GM10248 (cell line): ENCODE measurements at regions not wholly inside any gene's neighbourhood (a gene's known extent, or its start where the extent isn't known, plus 50 kb on each side); places are given as distances from the start of the nearest gene placed in this dataset.

Experiments used
- CTCF ChIA-PET: fragments of 300-600 bp; sonication (Branson Sonifier 250); formaldehyde crosslinking; extraction: SDS; loops from one replicate; lab custom pipeline; 2021; ENCODE audit warnings: antibody characterized with exemption; lab: Yijun Ruan, JAX
- POLR2A ChIA-PET: fragments of 350-650 bp; sonication (Branson Sonifier 250); formaldehyde crosslinking; extraction: SDS; loops from one replicate; lab custom pipeline; 2020; ENCODE audit warnings: antibody characterized with exemption; lab: Yijun Ruan, JAX
- DNase-seq: peaks from one replicate; pipeline ENCODE4 v3.0.0; 2012; ENCODE audit errors: extremely low spot score
- CTCF ChIP-seq: IDR thresholded peaks from 2 replicates; pipeline ENCODE4 v1.5.1; 2012; ENCODE audit warnings: mild to moderate bottlenecking, low read depth; ENCODE audit errors: extremely low read depth, missing control alignments, control extremely low read depth

GRCh38 chr16:14002416-14002990, 68.6 kb upstream of the MRTFB start:
- ChIA-PET POLR2A (no interaction called here), CTCF (no interaction called here)
- TF ChIP-seq CTCF = no peak
- no peak for DNase-seq

GRCh38 chr16:14003074-14003570, 68.0 kb upstream of the MRTFB start:
- ChIA-PET POLR2A (no interaction called here), CTCF (no interaction called here)
- no peak for TF ChIP-seq CTCF
- DNase-seq = no peak

- no peak for TF ChIP-seq CTCF
- ChIA-PET POLR2A (no interaction called here), CTCF (interaction anchor here (0.9 to 1.4 kb wide), 3 partner anchors 14 to 82 kb away, joined by 3 read pairs; no protein-coding TSS in a partner anchor)
- no peak for DNase-seq
Measured at GRCh38 chr16:14004031-14004728, 66.9 kb upstream of the MRTFB start.

GRCh38 chr16:14004729-14005315, 66.3 kb upstream of the MRTFB start:
- ChIA-PET CTCF (interaction anchor here (0.9 to 1.4 kb wide), 3 partner anchors 13 to 82 kb away, joined by 3 read pairs; no protein-coding TSS in a partner anchor), POLR2A (no interaction called here)
- TF ChIP-seq CTCF = no peak
- DNase-seq = no peak

- DNase-seq = no peak
- ChIA-PET POLR2A (no interaction called here), CTCF (interaction anchor here (1.3 to 1.4 kb wide), 2 partner anchors 13 to 82 kb away, joined by 3 read pairs; no protein-coding TSS in a partner anchor)
- no peak for TF ChIP-seq CTCF
Measured at GRCh38 chr16:14005335-14005734, 65.8 kb upstream of the MRTFB start.

- ChIA-PET POLR2A (no interaction called here), CTCF (interaction anchor here (1.4 kb wide), 1 partner anchor 13 kb away, joined by 3 read pairs; no protein-coding TSS in a partner anchor)
- no peak for DNase-seq
- no peak for TF ChIP-seq CTCF
Measured at GRCh38 chr16:14007450-14007849, 63.7 kb upstream of the MRTFB start.
